ENCODE measurements at regions not wholly inside any gene's neighbourhood (a gene's known extent, or its start where the extent isn't known, plus 50 kb on each side); places are given as distances from the start of the nearest gene placed in this dataset.

DNA sequence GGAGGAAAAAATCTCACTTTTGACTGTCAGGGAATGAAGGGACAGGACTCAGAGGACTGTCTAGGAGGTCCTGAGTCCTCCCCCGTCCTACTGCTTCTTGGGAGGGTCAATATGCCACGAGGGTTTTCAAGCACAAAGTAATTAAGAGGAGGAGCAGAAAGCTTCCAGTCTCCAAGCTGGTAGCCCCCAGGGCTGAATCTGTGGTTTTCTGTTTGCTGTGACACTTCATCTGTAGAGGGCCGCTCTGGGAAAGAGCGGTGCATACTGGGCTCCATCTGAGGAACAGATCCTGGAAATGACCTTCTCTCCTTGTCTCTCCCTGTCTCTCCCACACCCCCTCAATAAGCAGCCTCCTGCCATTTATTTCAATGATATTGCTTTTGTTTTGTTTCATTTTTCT, 180.1 kb upstream of the SDK2 start:
- TF ChIP-seq MNT (IDR thresholded peaks at IDR 0.05) (no peak), CBX2 (IDR thresholded peaks at IDR 0.05; ENCODE audit: low read depth, low read length) (no peak), CBX2 (CRISPR knock-in tag; IDR thresholded peaks at IDR 0.05; ENCODE audit: low read depth) (no peak), ZBTB7A (CRISPR knock-in tag; IDR thresholded peaks at IDR 0.05) (no peak), NR1H2 (CRISPR knock-in tag; IDR thresholded peaks at IDR 0.05; ENCODE audit: borderline replicate concordance, low read depth) (no peak), HCFC1 (IDR thresholded peaks at IDR 0.05; ENCODE audit: low read depth, low read length) (no peak), ARHGAP35 (CRISPR knock-in tag; IDR thresholded peaks at IDR 0.05; ENCODE audit: borderline replicate concordance) (no peak), ZNF24 (IDR thresholded peaks at IDR 0.05) (no peak), IRX3 (CRISPR knock-in tag; IDR thresholded peaks at IDR 0.05; ENCODE audit: borderline replicate concordance, low read depth) (no peak)
- TF ChIP-seq, protein P1, sequence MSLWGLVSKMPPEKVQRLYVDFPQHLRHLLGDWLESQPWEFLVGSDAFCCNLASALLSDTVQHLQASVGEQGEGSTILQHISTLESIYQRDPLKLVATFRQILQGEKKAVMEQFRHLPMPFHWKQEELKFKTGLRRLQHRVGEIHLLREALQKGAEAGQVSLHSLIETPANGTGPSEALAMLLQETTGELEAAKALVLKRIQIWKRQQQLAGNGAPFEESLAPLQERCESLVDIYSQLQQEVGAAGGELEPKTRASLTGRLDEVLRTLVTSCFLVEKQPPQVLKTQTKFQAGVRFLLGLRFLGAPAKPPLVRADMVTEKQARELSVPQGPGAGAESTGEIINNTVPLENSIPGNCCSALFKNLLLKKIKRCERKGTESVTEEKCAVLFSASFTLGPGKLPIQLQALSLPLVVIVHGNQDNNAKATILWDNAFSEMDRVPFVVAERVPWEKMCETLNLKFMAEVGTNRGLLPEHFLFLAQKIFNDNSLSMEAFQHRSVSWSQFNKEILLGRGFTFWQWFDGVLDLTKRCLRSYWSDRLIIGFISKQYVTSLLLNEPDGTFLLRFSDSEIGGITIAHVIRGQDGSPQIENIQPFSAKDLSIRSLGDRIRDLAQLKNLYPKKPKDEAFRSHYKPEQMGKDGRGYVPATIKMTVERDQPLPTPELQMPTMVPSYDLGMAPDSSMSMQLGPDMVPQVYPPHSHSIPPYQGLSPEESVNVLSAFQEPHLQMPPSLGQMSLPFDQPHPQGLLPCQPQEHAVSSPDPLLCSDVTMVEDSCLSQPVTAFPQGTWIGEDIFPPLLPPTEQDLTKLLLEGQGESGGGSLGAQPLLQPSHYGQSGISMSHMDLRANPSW (CRISPR knock-in tag; IDR thresholded peaks at IDR 0.05; ENCODE audit: borderline replicate concordance): no peak

Data from HepG2 (cell line).